Pancreas (tissue), 10 donors: ENCODE measurements at regions not wholly inside any gene's neighbourhood (a gene's known extent, or its start where the extent isn't known, plus 50 kb on each side); places are given as distances from the start of the nearest gene placed in this dataset.

Experiments
- ATAC-seq, 4 donors: fragments of 200-7000 bp; cut with Tn5 transposase; one replicate each; pipeline versions ENCODE4 v1.8.0 to v1.9.1; 2020; ENCODE audit warnings: mild to moderate bottlenecking in 4 of 4, moderate library complexity in 4 of 4
- DNase-seq, 6 donors: peaks; one replicate each; pipeline ENCODE4 v3.0.0-alpha.2; 2020
- FAIRE-seq: peaks from 2 replicates; lab custom pipeline; 2012; peaks lifted over from hg19 to GRCh38; lab: Jason Lieb, UNC
- H3K27ac ChIP-seq, 4 donors: fragments of 200-600 bp; sonication (generic); 1 replicate in 3 of 4; 2 replicates in 1 of 4; pipeline versions ENCODE4 v1.5.0 to v1.8.0; 2020
- H3K27me3 ChIP-seq, 4 donors: fragments of 200-600 bp; one replicate each; pipeline ENCODE4 v1.8.0; 2021
- H3K36me3 ChIP-seq, 3 donors: fragments of 200-600 bp; sonication (generic) in 1 of 3; one replicate each; pipeline versions ENCODE4 v1.5.0 to v1.8.0; 2020 to 2021
- H3K4me1 ChIP-seq, 3 donors: fragments of 200-600 bp; one replicate each; pipeline ENCODE4 v1.8.0; 2021
- H3K4me3 ChIP-seq, 4 donors: fragments of 200-600 bp; sonication (generic) in 2 of 4; one replicate each; pipeline versions ENCODE4 v1.5.0 to v1.8.0; 2020 to 2021
- H3K9me3 ChIP-seq, 4 donors: fragments of 200-600 bp; one replicate each; pipeline ENCODE4 v1.8.0; 2021
- WGBS, 2 donors: extraction: QIAGEN DNeasy Blood & Tissue Kit; methylation state at CpG; one replicate each; pipeline ENCODE4 v1.1.7; 2013; 5-methylcytosine and 5-hydroxymethylcytosine counted together
- intact Hi-C, 3 donors: fragments of 100-400 bp; cut with DNase I; formaldehyde crosslinking; loops; one replicate each; pipeline versions ENCODE4 v1.11.1 to v1.14.2; 2022
- TF ChIP-seq, protein P1 (sequence below), 4 donors: fragments of 200-600 bp; sonication (generic) in 3 of 4; IDR thresholded peaks; one replicate each; pipeline versions ENCODE4 v1.5.0 to v1.8.0; 2021; ENCODE audit warnings: antibody characterized with exemption in 4 of 4
- donor health status: healthy with polysubstance abuse.
- donor health status: DM: no; HTN: no; CAD: no; lungs with moderate emphysema.
- donor health status: DM: no; HTN: no; CAD: no.
- donor health status: control.
- donor health status: control.
- donor health status: Bipolar disorder and iron deficiency.
- donor health status: DM: yes; HTN: yes; CAD: no.
- donor health status: DM: no; HTN: no; CAD: no.
- donor health status: DM: no; HTN: no; CAD: no.
- donor health status: DM: yes; HTN: yes; CAD: no.

DNA sequence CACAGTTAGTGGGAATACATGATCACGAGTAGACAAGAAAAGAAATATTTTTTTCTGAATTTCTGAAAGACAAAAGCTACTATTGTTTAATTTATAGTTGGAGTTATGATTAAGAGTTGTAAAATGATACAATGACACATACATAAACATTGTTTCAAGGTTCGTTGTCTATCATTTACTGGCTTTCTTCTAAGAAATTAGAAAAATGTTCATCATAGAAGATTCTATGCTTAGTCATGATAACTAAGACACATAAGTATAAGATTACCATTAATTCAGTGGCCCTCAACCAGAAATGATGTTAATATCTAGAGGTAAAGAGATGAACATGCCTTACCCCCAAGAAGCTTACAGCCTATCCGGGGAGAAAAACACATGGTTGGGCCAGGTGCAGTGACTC, 1832.8 kb upstream of the PRR20A start:
- no peaks in the 10 kb centered on the region for H3K27me3 ChIP-seq
- H3K4me1 ChIP-seq, result peaks cover 0 to 5% (median 0%) of the 10 kb centered on the region in 3 donors
- FAIRE-seq (no peak), ATAC-seq (no peak), DNase-seq (no peak)
- H3K27ac ChIP-seq, result no peak overlapping the region
- intact Hi-C loops, result no loop called here
- H3K9me3 ChIP-seq, result no peaks in the 10 kb centered on the region
- no peak overlapping the region for H3K4me3 ChIP-seq
- 65 to 67% methylated on average over 3 of the region's 3 CpGs for WGBS, 2 donors
- TF ChIP-seq, protein P1, sequence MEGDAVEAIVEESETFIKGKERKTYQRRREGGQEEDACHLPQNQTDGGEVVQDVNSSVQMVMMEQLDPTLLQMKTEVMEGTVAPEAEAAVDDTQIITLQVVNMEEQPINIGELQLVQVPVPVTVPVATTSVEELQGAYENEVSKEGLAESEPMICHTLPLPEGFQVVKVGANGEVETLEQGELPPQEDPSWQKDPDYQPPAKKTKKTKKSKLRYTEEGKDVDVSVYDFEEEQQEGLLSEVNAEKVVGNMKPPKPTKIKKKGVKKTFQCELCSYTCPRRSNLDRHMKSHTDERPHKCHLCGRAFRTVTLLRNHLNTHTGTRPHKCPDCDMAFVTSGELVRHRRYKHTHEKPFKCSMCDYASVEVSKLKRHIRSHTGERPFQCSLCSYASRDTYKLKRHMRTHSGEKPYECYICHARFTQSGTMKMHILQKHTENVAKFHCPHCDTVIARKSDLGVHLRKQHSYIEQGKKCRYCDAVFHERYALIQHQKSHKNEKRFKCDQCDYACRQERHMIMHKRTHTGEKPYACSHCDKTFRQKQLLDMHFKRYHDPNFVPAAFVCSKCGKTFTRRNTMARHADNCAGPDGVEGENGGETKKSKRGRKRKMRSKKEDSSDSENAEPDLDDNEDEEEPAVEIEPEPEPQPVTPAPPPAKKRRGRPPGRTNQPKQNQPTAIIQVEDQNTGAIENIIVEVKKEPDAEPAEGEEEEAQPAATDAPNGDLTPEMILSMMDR (IDR thresholded peaks at IDR 0.05), result no peak
- no peaks in the 10 kb centered on the region for H3K36me3 ChIP-seq

DNA sequence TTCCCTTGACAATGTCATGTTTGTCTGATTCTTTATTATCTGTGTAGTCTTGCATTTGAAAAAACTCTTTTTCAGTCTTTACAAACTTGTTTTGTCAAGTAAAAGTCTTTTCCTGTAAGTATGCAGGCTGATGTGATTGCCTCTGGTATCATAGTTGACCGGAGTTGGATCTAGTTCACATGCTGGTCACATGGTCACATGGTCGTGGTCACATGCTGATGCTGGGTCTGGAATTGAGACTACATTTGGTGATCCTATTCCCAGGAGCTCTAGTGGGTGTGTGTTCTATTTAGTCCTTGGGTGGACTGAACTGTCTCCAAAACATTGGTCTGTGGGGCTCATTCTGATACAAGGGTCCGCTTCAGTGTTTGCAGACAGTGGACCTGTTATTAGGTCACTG, 1798.8 kb upstream of the PRR20A start:
- intact Hi-C loops, result no loop called here
- ATAC-seq (no peak), DNase-seq (no peak), FAIRE-seq (no peak)
- Histone ChIP-seq H3K27me3 (no peaks in the 10 kb centered on the region), H3K4me3 (no peak overlapping the region), H3K4me1 (no peaks in the 10 kb centered on the region), H3K36me3 (no peaks in the 10 kb centered on the region), H3K27ac (no peak overlapping the region), H3K9me3 (no peaks in the 10 kb centered on the region)
- 71 to 78% methylated on average over 3 of the region's 3 CpGs for WGBS, 2 donors
- TF ChIP-seq, protein P1 (IDR thresholded peaks at IDR 0.05), result no peak

DNA sequence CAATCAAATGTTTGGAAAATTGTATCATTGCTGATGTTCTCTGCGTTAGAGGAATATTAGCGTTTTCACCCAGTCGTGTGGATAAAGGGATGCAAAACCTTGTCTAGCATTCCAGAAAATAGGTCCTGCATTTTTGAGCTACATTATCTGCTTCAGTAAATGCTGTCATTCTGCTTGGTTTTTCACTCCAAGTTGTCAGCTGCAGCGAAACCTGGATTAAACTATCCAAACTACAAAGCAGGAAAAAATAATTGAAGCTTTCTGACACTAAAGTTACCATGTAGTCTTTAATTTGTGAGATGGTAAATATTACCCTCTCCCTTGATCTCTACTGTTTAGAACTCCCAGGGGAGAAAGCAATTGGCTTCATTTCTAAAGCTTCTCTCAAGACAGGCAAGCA, 1795.5 kb upstream of the PRR20A start:
- ATAC-seq (no peak), FAIRE-seq (no peak), DNase-seq (no peak)
- 76 to 81% methylated on average over 4 of the region's 4 CpGs for WGBS, 2 donors
- intact Hi-C loops, result no loop called here
- Histone ChIP-seq H3K9me3 (no peaks in the 10 kb centered on the region), H3K4me1 (no peaks in the 10 kb centered on the region), H3K27ac (no peak overlapping the region), H3K27me3 (peaks cover 0 to 7% (median 0%) of the 10 kb centered on the region in 4 donors), H3K36me3 (no peaks in the 10 kb centered on the region), H3K4me3 (no peak overlapping the region)
- TF ChIP-seq, protein P1 (IDR thresholded peaks at IDR 0.05), result no peak

GRCh38 chr13:55347528-55347927, 1793.2 kb upstream of the PRR20A start:
- intact Hi-C loops, result no loop called here

DNA sequence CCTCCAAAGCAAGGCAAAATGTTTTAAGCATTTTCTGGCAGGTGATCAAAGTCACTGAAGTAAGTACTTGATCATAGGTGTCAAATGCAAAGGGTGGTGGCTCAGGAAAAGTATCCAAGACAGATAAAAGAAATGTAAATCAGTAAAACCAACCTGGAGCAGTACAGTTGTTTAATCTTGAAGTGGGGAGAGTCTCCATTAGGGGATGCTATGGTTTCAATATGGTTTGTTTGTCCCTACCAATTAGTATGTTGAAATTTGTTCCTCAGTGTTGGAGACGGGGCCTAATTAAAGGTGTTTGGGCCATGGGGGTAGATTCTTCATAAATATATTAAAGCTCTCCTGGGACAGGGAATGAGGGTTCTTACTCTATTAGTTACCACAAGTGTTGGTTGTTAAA, 1781.7 kb upstream of the PRR20A start:
- FAIRE-seq, result no peak
- TF ChIP-seq, protein P1 (IDR thresholded peaks at IDR 0.05), result no peak
- WGBS, 2 donors, result 65 to 75% methylated on average over 1 of the region's 1 CpG
- Histone ChIP-seq H3K4me1 (no peaks in the 10 kb centered on the region), H3K4me3 (no peak overlapping the region), H3K27ac (no peak overlapping the region), H3K36me3 (no peaks in the 10 kb centered on the region), H3K9me3 (no peaks in the 10 kb centered on the region), H3K27me3 (no peaks in the 10 kb centered on the region)
- no peak for DNase-seq
- intact Hi-C loops, result no loop called here
- no peak for ATAC-seq

More at GRCh38 chr13:55347528-55347927, 1793.2 kb upstream of the PRR20A start:
- Histone ChIP-seq H3K36me3 (no peaks in the 10 kb centered on the region), H3K4me3 (no peak overlapping the region), H3K9me3 (no peaks in the 10 kb centered on the region), H3K27me3 (peaks cover 0 to 7% (median 0%) of the 10 kb centered on the region in 4 donors), H3K27ac (no peak overlapping the region), H3K4me1 (no peaks in the 10 kb centered on the region)
- TF ChIP-seq, protein P1 (IDR thresholded peaks at IDR 0.05), result no peak
- FAIRE-seq, result no peak
- DNase-seq, result no peak
- no peak for ATAC-seq
- 86 to 98% methylated on average over 3 of the region's 3 CpGs for WGBS, 2 donors
